Dermis microvascular lymphatic vessel endothelial cell (primary cell): ENCODE measurements at regions not wholly inside any gene's neighbourhood (a gene's known extent, or its start where the extent isn't known, plus 50 kb on each side); places are given as distances from the start of the nearest gene placed in this dataset.
"Not testable (repeated sequence)": the region's sequence is repeated elsewhere in the genome, so short reads cannot be mapped to it uniquely, and the experiment has no call there.

Experiments used
- DNase-seq, 2 donors: peaks; one replicate each; pipeline versions ENCODE4 v3.0.0 to v3.0.0-alpha.2; 2010; ENCODE audit warnings: low read depth in 2 of 2

- DNase-seq, result no peak
Measured at GRCh38 chr2:16061441-16062217, 121.3 kb downstream of the MYCN start.

DNA sequence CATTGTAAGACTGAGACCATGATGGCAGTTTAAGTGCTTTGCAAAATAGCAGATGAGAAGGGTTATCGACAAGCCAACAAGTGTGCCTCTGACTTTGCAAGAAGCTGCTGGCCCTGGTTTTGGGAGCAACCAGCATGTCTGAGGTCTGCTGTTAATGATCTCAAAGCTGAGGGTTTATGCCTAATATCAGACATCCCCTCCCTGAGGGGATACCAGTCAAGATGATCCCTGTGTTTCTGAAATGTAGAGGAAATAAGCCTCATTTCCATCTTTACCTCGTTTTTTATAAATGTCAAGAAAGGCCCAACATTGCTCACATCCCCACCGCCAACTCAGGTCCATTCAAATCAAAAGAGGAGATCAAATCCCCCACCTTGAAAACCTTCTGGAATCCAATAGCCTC, 120.6 kb downstream of the MYCN start:
- DNase-seq, result no peak

GRCh38 chr2:16060125-16060935, 120.0 kb downstream of the MYCN start:
- no peak for DNase-seq

- DNase-seq, result no peak
Measured at GRCh38 chr2:16059393-16060016, 119.2 kb downstream of the MYCN start.

GRCh38 chr2:16058747-16059358, 118.5 kb downstream of the MYCN start:
- DNase-seq, result no peak

GRCh38 chr2:16058256-16058655, 117.9 kb downstream of the MYCN start:
- DNase-seq, result no peak

- no peak for DNase-seq
Measured at GRCh38 chr2:16057661-16058060, 117.3 kb downstream of the MYCN start.

DNA sequence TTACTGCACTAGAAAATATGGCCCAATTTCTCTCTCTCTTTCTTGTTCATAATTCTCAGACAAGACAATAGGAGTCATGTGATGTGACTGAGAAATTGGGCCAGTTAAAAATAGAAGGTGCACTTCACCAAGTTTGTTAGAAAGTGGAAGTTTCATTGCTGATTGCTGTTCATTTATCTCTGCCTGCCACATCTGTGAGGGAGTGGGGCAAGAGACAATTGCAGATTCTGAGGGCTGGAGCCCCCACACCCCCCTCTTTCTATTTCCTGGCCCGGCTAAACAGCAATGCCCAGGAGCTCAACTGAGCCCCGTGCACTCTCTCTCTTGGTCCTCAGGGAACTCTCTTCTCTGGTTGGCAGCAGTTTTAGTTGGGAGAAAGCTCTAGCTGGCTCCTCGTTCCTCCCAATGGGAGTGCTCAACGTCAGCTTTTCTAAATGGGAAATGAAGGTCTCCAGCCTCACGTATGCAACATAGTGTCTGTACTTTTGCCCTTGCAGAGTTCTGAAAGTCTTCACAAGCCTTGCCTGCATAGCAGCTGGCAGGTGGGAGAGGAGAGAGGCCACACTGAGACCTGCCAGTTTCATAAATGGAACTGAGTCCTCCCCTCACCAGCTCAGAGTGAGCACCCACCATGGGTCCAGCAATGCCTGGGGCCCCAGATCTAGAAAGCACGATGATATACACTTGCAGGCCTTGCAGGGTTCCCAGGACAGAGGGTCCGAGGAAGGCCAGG, 115.7 kb downstream of the MYCN start:
- no peak for DNase-seq

- no peak for DNase-seq
Measured at GRCh38 chr2:16053437-16054257, 113.3 kb downstream of the MYCN start.

GRCh38 chr2:16052571-16053052, 112.3 kb downstream of the MYCN start:
- DNase-seq, result not testable (repeated sequence)

DNA sequence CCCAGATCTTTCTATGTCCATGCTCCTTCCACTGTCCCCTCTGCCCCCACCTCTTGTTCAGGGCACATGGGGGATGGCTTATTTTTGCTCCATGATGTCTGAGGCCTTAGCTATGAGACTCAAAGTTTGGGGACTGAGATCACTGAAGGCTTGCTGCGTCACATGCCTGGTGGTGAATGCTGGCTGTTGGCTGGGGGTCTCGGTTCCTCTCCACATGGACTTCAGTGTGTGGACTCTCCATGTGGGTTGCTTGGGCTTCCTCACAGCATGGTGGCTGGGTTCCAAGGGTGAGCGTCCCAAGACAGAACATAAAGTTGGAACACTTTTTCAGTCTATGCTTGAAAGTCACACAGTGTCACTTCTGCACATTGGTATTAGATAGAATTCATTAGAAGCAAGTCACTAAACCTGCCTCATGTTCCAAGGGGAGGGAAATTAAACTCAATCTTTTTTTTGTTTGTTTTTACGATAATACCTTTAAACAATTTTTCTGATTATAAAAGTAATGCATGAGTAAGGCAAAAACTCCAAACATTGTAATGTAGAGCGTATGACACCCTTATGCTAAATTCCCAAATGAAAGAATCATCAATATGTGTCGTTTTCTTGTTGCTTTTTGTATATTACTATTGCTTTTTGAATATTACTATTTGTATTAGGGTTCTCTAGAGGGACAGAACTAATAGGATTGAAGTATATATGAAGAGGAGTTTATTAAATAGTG, 111.7 kb downstream of the MYCN start:
- DNase-seq, result no peak

GRCh38 chr2:16050908-16051489, 110.6 kb downstream of the MYCN start:
- no peak for DNase-seq

DNA sequence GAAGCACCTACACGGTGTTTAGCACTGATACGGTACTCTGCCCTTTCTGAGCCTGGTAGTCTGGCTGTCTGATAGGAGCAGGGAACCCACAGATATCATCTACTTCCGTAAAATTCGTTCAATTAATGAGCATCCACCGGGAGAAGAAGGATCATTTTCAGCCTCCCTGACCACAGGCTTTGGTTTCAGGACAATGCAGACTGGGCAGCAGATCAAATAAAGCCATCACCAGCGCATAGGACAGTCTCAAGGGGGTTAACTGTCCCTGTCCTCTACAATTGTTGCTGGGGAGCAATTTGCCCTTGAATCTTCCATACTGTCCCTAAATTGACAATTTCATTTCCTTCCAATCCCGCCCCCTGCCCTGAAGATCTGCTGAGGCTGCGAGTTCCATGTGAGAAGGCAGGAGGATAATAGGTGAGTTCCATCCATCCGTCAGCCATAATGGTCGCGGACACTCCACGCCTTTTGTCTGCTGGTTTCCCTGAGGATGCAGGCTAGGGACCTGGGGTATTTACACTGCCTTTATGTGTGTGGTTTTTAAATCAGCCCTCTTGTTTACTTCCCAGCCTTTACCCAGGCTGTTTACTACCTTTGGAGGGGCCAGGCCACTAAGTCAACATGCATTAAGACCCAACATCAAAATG, 110.0 kb downstream of the MYCN start:
- no peak for DNase-seq

- DNase-seq, result no peak
Measured at GRCh38 chr2:16049406-16049805, 109.1 kb downstream of the MYCN start.

GRCh38 chr2:16048466-16048865, 108.1 kb downstream of the MYCN start:
- no peak for DNase-seq

DNA sequence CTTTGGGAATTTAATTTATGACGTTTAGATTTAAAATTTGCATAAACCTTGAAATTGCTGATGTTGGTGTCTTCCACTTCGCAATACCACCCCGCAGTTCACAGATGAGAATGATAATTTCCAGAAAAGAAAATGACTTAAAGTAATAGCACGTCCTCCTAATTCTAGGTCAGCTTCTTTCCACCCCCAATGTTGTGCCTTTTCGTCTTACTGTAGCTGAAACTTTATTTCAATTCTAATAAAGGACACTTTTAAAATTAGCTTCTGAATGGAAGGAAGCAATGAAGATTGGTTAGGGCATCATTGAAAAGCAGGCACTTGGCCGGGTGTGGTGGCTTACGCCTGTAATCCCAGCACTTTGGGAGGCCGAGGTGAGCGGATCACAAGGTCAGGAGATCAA, 107.4 kb downstream of the MYCN start:
- DNase-seq, result no peak

GRCh38 chr2:16046649-16047048, 106.3 kb downstream of the MYCN start:
- no peak for DNase-seq

GRCh38 chr2:16045653-16046352, 105.5 kb downstream of the MYCN start:
- no peak for DNase-seq
